MV-4-11 (cell line): ENCODE measurements at regions not wholly inside any gene's neighbourhood (a gene's known extent, or its start where the extent isn't known, plus 50 kb on each side); places are given as distances from the start of the nearest gene placed in this dataset.
"Not testable (repeated sequence)": the region's sequence is repeated elsewhere in the genome, so short reads cannot be mapped to it uniquely, and the experiment has no call there.

Source experiments
- DNase-seq: peaks from one replicate; lab custom pipeline; 2025; lab: John Stamatoyannopoulos, UW

- DNase-seq, result no peak
Observed at GRCh38 chr1:4066860-4067599, 167.0 kb upstream of the C1orf174 start.

- no peak for DNase-seq
Observed at GRCh38 chr1:4068076-4068475, 168.0 kb upstream of the C1orf174 start.

- DNase-seq, result no peak
Observed at GRCh38 chr1:4071653-4072052, 171.6 kb upstream of the C1orf174 start.

- DNase-seq, result no peak
Observed at GRCh38 chr1:4072481-4073153, 172.5 kb upstream of the C1orf174 start.

- DNase-seq, result no peak
Observed at GRCh38 chr1:4075436-4076225, 175.6 kb upstream of the C1orf174 start.

- no peak for DNase-seq
Observed at GRCh38 chr1:4076346-4076745, 176.3 kb upstream of the C1orf174 start.

- not testable (repeated sequence) for DNase-seq
Observed at GRCh38 chr1:4078091-4078962, 178.3 kb upstream of the C1orf174 start.

GRCh38 chr1:4079815-4080214 lies 179.7 kb upstream of the C1orf174 start:
- no peak for DNase-seq

- no peak for DNase-seq
Observed at GRCh38 chr1:4081806-4082711, 182.0 kb upstream of the C1orf174 start.

GRCh38 chr1:4083231-4084047 lies 183.4 kb upstream of the C1orf174 start:
- no peak for DNase-seq

GRCh38 chr1:4084048-4084431 lies 184.0 kb upstream of the C1orf174 start:
- DNase-seq, result no peak

GRCh38 chr1:4084446-4084845 lies 184.4 kb upstream of the C1orf174 start:
- no peak for DNase-seq

GRCh38 chr1:4084896-4085295 lies 184.8 kb upstream of the C1orf174 start:
- no peak for DNase-seq

- DNase-seq, result no peak
Observed at GRCh38 chr1:4085546-4085945, 185.5 kb upstream of the C1orf174 start.

- no peak for DNase-seq
Observed at GRCh38 chr1:4086085-4086850, 186.2 kb upstream of the C1orf174 start.

GRCh38 chr1:4086921-4087320 lies 186.8 kb upstream of the C1orf174 start:
- no peak for DNase-seq

- DNase-seq, result no peak
Observed at GRCh38 chr1:4087530-4088420, 187.7 kb upstream of the C1orf174 start.

- no peak for DNase-seq
Observed at GRCh38 chr1:4088676-4089075, 188.6 kb upstream of the C1orf174 start.
